HFFc6 (cell line): ENCODE measurements at regions not wholly inside any gene's neighbourhood (a gene's known extent, or its start where the extent isn't known, plus 50 kb on each side); places are given as distances from the start of the nearest gene placed in this dataset.
A peak's percentile ranks its signal among the peaks of the same experiment; 100 is the strongest.
"Not testable (repeated sequence)": the region's sequence is repeated elsewhere in the genome, so short reads cannot be mapped to it uniquely, and the experiment has no call there.

Experiments used
- DNase-seq: peaks from one replicate; pipeline ENCODE4 v3.0.0-alpha.2; 2018
- H3K27ac Mint-ChIP-seq: 2 replicates; pipeline ENCODE4 v1.8.0; 2020; ENCODE audit warnings: mild to moderate bottlenecking, mixed read lengths
- H3K27me3 Mint-ChIP-seq: 2 replicates; pipeline ENCODE4 v1.8.0; 2021; ENCODE audit warnings: mild to moderate bottlenecking, moderate library complexity, mixed read lengths; ENCODE audit not compliant: insufficient read depth
- H3K36me3 Mint-ChIP-seq: 2 replicates; pipeline ENCODE4 v1.8.0; 2021; ENCODE audit warnings: low read depth, mixed read lengths
- H3K4me1 Mint-ChIP-seq: 2 replicates; pipeline ENCODE4 v1.8.0; 2020; ENCODE audit warnings: low read depth, mixed read lengths
- H3K4me3 Mint-ChIP-seq: 2 replicates; pipeline ENCODE4 v1.8.0; 2020; ENCODE audit warnings: mild to moderate bottlenecking, moderate library complexity, mixed read lengths
- H3K9me3 Mint-ChIP-seq: 2 replicates; pipeline ENCODE4 v1.8.0; 2020; ENCODE audit warnings: mild to moderate bottlenecking, mixed read lengths
- CTCF ChIP-seq: fragments of 200-600 bp; sonication (generic); IDR thresholded peaks from 2 replicates; pipeline ENCODE4 v1.5.0; 2021; ENCODE audit warnings: antibody characterized with exemption, mild to moderate bottlenecking

- Mint-ChIP-seq H3K4me3 (no peak overlapping the region), H3K27me3 (peaks cover 5% of the 10 kb centered on the region; the same call in 1 of the 2 replicates), H3K9me3 (peaks cover 6% of the 10 kb centered on the region), H3K27ac (no peak overlapping the region), H3K36me3 (no peaks in the 10 kb centered on the region; the same call in 1 of the 2 replicates), H3K4me1 (peaks cover 10% of the 10 kb centered on the region)
- TF ChIP-seq CTCF: peak; percentile 53; the same call in 1 of the 2 replicates
- DNase-seq: peak; percentile 9
Measured at GRCh38 chr10:91090761-91091529, 129.5 kb upstream of the PCGF5 start.

GRCh38 chr10:91091780-91092179 is 128.7 kb upstream of the PCGF5 start:
- TF ChIP-seq CTCF: no peak
- Mint-ChIP-seq H3K4me3 (no peak overlapping the region), H3K27me3 (peaks cover 7% of the 10 kb centered on the region; the same call in 1 of the 2 replicates), H3K27ac (no peak overlapping the region), H3K9me3 (peaks cover 10% of the 10 kb centered on the region), H3K36me3 (no peaks in the 10 kb centered on the region; the same call in 1 of the 2 replicates), H3K4me1 (peaks cover 10% of the 10 kb centered on the region)
- no peak for DNase-seq

GRCh38 chr10:91096274-91096673 is 124.2 kb upstream of the PCGF5 start:
- H3K27me3 Mint-ChIP-seq: peaks cover 11% of the 10 kb centered on the region
- TF ChIP-seq CTCF: no peak
- DNase-seq: no peak
- H3K4me1 Mint-ChIP-seq: no peaks in the 10 kb centered on the region
- no peak overlapping the region for H3K4me3 Mint-ChIP-seq
- H3K27ac Mint-ChIP-seq: no peak overlapping the region
- H3K9me3 Mint-ChIP-seq: peaks cover 29% of the 10 kb centered on the region
- H3K36me3 Mint-ChIP-seq: peaks cover 11% of the 10 kb centered on the region

GRCh38 chr10:91097313-91097712 is 123.2 kb upstream of the PCGF5 start:
- H3K36me3 Mint-ChIP-seq: peaks cover 11% of the 10 kb centered on the region
- no peak overlapping the region for H3K27ac Mint-ChIP-seq
- peaks cover 13% of the 10 kb centered on the region for H3K27me3 Mint-ChIP-seq
- no peak for TF ChIP-seq CTCF
- DNase-seq: no peak
- H3K9me3 Mint-ChIP-seq: peaks cover 29% of the 10 kb centered on the region
- H3K4me3 Mint-ChIP-seq: no peak overlapping the region
- no peaks in the 10 kb centered on the region for H3K4me1 Mint-ChIP-seq

GRCh38 chr10:91098021-91098420 is 122.4 kb upstream of the PCGF5 start:
- peaks cover 20% of the 10 kb centered on the region for H3K27me3 Mint-ChIP-seq
- H3K9me3 Mint-ChIP-seq: peaks cover 29% of the 10 kb centered on the region

GRCh38 chr10:91103384-91104192 is 116.9 kb upstream of the PCGF5 start:
- Mint-ChIP-seq H3K4me1 (no peaks in the 10 kb centered on the region), H3K36me3 (no peaks in the 10 kb centered on the region), H3K27me3 (peaks cover 28% of the 10 kb centered on the region), H3K9me3 (peaks cover 2% of the 10 kb centered on the region; the same call in 1 of the 2 replicates), H3K27ac (no peak overlapping the region), H3K4me3 (no peak overlapping the region)
- TF ChIP-seq CTCF: no peak
- DNase-seq: no peak

More at GRCh38 chr10:91098021-91098420, 122.4 kb upstream of the PCGF5 start:
- not testable (repeated sequence) for H3K27ac Mint-ChIP-seq, H3K4me1 Mint-ChIP-seq, DNase-seq, H3K4me3 Mint-ChIP-seq
- H3K36me3 Mint-ChIP-seq: peaks cover 11% of the 10 kb centered on the region
